Fibroblast of skin of right biceps (primary cell): ENCODE measurements at regions not wholly inside any gene's neighbourhood (a gene's known extent, or its start where the extent isn't known, plus 50 kb on each side); places are given as distances from the start of the nearest gene placed in this dataset.
"Not testable (repeated sequence)": the region's sequence is repeated elsewhere in the genome, so short reads cannot be mapped to it uniquely, and the experiment has no call there.

Source experiments
- DNase-seq: peaks from one replicate; pipeline ENCODE4 v3.0.0-alpha.2; 2013

DNA sequence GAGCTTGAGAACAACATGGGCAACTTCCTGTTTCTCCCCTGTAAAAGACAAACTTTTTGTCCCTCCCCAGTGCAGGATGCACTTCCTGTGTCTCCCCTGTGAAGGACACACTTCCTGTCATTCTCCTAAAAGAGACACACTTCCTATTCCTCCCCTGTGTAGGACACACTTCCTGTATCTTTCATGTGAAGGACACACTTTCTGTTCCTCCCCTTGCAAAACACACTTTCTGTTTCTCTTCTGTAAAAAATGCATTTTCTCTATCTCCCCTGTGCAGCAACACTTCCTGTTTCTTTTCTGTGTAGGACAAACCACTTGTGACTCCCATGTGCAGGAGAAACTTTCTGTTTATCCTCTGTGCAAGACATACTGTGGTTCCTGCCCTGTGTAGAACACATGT lies 488.6 kb upstream of the USP9Y start:
- no peak for DNase-seq

DNA sequence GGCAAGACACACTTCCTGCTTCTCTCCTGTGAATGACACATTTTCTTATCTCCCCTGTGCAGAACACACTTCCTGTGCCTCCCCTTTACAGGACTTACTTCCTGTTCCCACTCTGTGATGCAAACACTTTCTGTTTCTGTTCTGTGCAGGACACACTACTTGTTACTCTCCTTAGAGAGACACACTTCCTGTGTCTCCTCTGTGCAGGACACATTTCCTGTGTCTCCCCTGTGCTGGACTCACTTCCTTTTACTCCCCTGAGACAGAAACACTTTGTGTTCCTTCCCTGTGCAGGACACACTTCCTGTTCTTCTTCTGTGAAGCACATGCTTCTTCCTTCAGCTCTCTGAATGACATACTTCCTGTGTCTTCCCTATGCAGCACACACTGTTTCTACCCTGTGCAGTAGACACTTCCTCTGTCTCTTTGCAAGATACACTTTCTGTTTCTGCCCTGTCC lies 485.4 kb upstream of the USP9Y start:
- no peak for DNase-seq

DNA sequence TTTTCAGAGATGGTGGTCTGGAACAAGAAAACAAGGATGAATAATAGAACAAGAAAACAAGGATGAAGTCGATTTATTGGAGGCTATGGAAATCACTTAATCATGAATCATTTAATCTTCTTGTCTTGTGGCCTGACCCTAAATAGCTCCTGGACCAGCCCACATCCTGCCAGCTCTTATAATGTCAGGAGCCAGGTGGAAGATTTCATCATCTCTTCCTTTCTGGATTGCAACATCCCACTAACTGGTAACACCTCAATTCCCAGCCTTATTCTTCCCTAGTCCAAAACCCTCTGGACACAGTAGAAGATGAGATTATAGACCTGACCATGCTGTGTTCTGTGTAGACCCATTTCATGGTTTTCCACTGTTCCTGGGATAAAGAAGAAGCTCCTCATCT lies 470.1 kb upstream of the USP9Y start:
- DNase-seq: no peak

DNA sequence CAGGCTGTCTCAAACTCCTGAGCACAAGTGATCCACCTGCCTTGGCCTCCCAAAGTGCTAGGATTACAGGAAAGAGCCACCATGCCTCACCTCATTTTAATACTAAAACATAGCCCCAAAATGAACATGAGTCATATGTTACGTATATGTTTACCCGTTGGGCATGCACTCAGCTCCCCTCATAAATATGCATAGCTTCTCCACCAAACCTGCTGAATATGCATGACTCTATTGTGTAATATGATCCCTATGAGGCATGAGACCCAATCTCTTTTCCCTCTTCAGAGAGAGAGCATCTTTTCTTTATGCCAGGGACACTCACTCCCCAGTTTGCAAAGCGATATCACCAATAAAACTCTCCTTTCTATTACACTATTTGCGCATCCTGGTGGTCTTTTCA lies 464.6 kb upstream of the USP9Y start:
- no peak for DNase-seq

DNA sequence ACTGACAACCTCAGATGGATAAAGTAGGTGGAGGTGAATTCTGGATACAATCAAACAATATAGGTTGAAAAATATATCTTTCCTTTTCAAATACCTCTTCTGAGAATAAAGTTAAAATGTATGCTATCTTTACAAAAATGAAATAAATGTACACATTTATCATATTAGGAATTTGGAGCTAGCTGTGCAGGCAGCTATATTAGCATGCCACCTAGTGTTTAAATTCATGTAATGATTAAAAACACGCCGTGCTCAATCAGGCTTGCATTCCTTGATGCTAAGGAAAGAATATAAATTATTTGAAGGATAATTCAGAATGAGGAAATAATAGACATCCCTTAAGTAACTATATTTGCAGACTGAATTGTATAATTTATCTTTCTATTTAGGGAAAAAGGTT lies 460.7 kb upstream of the USP9Y start:
- DNase-seq: not testable (repeated sequence)

DNA sequence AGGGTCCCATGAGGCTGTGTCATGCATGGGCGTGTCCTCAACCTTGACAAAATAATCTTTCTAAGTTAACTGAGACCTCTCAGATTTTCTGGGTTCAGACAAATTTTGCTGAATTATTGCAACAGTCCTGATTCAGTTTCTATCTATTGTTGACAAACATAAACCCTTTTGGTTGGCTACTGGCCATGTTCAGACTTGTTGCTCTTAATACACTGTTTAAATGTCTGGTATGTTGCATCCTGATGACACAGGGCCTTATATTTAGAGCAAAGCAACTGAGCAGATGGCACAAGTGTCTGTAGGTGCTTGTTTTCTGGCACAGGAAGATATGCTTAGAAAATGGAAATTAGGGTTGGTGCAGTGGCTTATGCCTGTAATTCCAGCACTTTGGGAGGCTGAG lies 456.9 kb upstream of the USP9Y start:
- no peak for DNase-seq

DNA sequence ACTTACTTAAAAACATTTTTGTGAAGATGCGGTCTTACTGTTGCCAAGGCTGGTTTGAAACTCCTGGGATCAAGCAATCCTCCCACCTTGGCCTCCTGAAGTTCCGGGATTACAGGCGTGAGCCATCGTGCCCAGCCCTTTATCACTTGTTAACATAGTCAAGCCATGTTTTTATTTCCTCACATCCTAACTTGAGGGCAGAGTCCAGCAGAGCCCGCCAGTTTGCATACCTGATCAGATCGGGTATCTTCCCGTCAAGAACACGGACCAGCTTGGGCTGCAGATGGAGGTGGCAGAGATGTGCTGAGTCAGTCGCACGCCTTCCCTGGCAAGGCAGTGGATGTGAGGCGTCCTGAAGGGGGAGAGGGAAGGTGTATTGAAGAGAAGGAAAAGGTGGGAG lies 447.3 kb upstream of the USP9Y start:
- DNase-seq: no peak

DNA sequence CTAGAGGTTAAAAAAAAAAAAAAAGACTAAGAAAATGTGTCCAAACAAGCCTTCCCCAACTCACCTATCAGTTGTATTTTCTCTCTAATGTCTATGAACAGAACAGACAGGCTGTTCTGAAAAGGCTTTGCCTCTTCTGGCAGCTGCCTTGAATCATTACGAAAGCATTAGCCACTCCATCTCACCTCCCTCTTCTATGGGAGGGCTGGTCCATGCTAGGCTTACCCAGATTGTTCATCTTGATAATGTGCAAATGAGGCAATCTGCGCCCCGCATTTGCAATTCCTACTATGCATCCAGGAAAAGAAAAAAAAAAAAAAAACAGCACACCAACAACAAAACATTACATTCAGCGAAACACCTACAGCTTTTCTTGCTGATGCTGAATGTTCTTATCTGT lies 429.9 kb upstream of the USP9Y start:
- no peak for DNase-seq

DNA sequence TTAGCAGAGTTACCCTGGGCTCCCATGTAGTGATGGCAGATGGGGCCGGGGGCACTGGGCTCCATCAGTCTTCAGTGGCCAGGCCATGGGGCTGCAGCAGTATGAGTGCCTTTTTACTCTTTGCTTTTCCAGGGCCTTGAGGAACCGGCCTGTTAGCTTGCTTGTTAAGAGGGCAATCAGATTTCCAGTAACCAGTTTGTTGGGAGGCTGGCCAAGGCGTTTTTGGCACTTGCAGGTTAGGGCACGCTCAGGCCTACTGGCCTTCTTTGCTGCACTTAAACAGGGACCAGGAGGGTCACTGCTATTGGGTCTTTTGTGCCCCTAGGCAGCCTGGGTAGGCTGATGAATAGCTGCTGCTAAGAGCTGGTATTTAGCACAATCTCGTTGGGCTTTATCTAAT lies 415.4 kb upstream of the USP9Y start:
- DNase-seq: no peak

DNA sequence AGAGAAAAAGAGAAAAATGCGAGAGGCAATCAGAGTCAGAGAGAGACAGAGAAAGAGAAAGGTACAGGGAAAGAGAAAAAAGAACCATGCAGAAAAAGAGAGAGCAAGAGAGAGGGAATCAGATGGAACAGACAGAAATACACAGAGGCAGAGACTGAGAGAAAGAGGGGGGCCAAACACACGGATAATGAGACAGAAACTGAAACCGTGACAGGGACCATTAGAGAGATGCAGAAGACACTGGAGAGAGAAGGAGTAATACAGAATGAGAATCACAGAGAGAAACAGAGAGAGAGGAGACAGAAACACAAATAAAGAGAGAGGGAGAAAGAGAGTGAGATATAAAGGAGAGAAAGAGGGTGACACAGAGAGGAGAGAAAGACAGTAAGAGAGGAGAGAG lies 412.1 kb upstream of the USP9Y start:
- DNase-seq: no peak

DNA sequence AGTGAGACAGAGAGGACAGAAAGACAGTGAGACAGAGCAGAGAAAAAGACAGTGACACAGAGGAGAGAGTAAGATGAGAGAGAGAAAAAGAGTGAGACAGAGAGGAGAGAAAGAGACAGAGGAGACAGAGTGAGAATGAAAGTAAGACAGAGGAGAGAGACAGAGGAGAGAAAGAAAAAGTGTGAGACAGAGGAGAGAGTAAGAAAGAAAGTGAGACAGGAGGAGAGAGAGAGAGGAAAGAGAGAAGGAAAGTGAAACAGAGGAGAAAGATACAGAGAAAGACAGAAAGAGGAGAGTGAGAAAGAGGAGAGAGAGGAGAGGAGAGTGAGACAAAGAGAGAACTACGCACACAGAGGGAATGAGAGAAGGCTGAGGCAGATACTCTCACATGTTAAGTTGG lies 411.6 kb upstream of the USP9Y start:
- no peak for DNase-seq

DNA sequence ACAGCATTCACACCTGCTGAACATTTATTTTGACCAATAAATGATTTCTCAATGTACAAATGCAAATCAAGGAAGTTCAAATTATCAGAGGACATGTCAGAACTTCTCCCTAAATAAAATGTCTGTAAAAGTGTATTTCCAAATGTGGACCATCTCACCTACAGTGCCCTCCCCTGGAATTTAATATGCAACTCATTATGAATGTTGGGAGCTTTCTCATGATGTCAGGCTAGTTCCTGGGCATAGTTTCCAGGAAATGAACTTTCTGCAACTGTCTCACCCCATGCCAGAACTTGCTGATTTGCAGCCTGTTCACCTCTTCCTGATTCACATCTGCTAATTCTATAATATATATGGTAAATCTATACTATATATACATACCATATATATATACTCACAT lies 408.5 kb upstream of the USP9Y start:
- no peak for DNase-seq

DNA sequence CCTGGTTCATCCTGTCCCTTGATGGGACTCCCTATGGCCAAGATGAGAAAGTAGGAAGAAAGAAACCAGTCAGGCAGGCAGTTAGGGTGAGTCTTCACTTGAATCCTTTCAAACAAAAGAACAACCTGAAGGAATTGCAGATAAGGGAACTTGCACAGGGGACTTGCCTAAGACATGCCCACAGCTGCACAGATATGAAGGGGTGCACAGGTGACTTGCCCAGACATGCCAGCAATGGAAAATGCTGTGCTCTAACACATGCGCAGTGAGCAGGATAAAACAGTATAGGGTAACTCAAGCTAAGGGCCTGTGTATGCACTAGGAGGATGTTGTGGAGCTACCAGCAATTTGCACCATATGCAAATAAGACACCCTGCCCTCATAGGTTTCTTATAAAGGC lies 404.6 kb upstream of the USP9Y start:
- DNase-seq: no peak

DNA sequence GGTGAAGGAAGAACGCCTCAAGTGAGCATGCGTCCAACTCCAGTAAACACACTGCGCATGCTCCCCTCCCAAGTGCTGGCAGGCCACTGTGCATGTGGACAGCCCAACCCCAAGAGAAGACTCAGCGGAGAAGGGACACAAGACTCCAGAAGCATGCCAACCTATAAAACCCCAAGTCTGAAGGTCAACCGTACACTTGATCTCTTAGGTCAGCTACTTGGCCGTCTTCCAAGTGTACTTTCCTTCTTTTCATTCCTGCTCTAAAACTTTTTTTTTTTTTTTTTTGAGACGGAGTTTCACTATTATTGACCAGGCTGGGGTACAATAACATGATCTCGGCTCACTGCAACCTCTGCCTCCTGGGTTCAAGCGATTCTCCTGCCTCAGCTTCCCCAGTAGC lies 401.2 kb upstream of the USP9Y start:
- not testable (repeated sequence) for DNase-seq

DNA sequence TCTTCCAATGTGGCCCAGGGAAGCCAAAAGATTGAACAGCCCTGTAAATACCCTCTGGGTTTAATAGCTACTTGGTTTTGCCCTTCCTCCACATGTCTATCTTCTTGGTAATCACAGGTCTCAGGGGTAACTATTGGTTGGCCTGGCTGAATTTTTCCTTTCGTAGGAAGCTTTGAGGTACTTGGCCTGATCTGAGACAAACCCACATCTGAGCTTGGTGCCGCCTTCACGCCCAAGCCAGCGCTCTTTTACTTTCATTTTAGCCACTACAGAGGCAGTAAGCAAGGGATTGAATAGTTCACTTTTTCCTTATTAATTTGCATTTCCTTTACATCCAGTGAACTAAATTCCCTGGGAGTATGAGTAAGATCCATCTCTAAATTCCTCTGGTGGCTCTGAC lies 397.6 kb upstream of the USP9Y start:
- no peak for DNase-seq

DNA sequence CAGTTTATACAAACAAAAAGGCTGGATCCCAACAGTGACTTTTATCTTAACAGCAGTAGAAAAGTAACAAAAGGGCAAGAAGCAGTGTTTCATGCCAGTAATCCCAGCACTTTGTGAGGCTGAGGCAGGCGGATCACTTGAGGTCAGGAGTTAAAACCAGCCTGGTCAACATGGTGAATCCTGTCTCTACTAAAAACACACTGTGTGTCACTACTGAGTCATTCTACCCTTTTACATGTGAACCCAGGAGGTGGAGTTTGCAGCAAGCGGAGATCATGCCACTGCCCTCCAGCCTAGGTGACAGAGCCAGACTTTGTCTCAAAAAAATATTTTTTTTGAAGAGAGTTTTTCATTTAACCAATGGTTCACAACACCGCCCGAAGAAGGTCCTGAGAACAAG lies 395.6 kb upstream of the USP9Y start:
- no peak for DNase-seq

DNA sequence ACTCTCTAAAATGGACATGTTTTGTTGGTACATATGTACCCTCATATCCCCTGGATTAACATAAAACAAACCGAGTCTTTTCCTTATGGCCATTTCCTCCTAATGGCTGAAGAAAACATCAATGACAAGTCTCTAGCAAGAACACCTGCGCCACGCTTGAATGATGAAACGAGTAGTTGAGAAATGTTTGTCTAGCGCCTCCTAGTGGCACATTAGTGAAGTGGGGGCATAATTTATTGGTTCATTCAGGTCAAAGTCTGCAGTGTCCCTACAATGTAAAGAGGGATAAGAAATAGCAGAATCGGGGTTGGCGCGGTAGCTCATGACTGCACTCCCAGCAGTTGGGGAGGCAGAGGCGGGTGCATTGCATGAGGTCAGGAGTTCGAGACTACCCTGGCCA lies 391.8 kb upstream of the USP9Y start:
- no peak for DNase-seq

DNA sequence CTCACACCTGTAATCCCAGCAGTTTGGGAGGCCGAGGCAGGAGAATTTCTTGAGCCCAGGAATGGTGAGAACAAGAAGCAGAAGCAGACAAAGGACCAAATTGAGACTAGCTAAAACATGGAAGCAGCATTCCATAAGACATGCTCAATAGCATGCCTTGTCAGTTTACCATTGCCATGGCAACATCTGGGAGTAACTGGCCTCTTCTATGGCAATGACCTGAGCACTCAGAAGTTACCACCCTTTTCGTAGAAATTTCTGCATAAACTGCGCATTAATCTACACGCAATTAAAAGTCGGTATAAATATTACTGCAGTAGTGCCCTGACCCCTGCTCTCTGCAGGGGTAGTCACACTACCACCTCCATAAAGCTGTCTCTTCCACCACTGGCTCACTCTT lies 390.2 kb upstream of the USP9Y start:
- DNase-seq: no peak

DNA sequence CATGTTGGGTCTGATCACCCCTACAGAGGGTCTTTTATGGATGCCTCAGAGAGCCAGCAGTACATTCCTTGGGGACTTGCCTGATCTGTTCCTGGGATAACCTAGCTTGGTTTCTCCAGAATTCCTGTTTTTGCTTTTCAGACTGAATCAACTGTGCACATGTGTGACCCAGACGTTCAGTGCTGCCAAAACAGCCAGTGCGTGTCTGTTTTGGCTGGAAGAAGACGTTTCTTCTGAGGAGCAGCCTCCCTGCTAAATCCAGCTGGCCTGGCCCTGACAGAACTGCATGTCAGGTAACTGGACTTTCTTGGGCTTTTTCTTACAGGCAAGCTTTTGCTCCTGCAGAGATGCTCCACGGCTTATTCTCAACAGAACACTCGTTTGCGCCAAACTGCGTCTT lies 373.3 kb upstream of the USP9Y start:
- no peak for DNase-seq

DNA sequence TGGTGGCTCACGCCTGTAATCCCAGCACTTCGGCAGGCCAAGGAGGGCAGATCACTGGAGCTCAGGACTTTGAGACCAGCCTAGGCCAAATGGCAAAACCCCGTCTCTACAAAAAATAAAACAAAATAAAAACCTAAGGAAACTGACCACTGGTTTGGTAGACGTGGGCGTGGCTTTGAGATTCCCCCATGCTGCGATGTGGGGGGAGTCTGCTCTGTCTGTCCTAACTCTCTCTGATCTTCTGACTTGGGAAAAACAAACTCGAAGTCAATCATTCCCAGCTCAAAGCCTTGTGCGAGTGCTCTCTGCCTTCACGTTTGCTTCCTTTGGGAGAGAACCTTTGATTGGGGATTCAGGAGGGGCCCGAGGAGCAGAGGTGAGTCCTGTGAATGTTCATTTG lies 369.1 kb upstream of the USP9Y start:
- not testable (repeated sequence) for DNase-seq

DNA sequence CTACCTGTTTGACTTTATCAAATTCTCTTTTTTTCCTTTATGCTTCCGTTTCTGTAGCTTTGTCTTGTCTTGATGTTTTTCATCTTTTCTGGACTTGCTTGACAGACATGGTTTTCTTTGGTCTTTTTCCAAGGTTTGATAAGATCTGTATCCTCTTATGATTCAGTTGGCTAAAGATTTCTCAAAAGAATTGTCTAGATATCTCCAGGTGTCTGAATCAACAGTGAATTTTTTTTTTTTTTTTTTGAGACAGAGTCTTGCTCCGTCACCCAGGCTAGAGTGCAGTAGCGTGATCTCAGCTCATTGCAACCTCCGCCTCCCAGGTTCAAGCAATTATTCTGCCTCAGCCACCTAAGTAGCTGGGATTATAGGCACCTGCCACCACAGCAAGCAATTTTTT lies 357.8 kb upstream of the USP9Y start:
- no peak for DNase-seq

DNA sequence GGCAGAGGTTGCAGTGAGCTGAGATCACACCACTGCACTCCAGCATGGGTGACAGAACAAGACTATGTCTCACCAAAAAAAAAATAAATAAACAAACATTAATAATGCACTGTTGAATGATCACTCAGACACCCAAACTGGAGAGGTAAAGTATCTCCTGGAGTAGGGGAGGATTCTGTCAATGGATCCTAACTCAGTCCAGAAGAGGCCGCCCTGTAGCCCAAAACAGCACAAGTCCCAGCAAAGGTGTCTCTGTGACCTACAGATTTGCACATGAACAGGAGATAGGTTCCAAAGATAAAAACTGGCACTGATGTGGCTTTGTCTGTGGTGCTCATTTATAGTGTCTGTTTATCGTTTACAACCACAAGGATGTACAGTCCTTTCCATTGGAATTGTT lies 352.9 kb upstream of the USP9Y start:
- no peak for DNase-seq

DNA sequence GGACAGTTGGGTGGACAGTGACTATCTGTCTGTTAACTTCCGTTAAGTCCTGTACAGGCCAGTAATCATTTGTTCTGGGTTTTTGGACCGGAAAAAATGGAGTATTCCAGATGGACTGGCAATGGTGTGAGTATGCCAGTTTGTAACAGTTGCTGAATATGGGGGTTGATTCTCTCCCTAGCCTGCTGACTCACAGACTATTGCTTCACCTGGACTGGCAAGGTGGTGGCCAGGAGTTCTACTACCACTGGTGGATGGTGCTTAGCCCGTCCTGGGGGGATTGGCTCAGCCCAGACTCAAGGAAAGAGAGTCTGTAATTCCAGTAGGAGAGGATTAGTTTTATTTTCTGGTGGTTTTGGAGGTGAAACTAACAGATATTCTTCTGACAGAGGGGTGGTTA lies 343.8 kb upstream of the USP9Y start:
- DNase-seq: no peak

DNA sequence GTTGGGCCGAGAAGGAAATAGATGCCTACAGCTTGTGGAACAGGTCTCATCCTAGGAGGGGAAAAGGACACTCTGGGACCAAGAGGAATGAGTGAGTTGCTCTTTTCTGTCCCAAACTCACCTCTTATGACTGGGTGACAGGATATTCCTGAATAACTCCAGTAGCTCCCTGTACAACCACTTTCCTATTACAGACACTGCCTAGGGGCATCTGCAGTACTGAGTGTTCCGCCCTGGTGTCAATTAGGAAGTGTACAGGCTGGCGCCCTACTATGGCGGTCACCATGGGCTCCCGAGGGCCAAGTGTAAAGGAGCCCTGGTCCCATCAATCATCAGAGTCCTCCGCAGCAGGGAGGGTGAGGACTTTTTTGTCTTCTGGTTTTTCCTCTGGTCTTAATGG lies 343.4 kb upstream of the USP9Y start:
- no peak for DNase-seq

DNA sequence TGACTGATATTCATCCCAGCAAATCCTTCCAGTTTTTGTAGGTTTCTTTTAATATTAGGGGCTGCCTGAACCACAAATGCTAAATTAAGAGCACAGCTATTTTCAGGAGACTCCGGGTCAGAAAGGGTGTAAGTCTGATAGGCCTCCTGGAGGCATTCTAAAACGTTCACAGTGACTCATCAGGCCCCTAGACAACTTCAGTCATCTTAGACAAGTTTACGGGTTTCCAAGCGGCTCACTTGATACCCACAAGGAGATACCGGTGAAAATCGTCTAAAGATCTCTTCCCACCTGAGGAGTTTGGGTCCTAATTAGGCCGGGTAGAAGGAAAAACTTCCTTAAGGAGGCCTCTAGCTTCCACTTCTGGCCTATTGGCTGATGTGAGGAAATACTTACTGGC lies 342.7 kb upstream of the USP9Y start:
- no peak for DNase-seq

DNA sequence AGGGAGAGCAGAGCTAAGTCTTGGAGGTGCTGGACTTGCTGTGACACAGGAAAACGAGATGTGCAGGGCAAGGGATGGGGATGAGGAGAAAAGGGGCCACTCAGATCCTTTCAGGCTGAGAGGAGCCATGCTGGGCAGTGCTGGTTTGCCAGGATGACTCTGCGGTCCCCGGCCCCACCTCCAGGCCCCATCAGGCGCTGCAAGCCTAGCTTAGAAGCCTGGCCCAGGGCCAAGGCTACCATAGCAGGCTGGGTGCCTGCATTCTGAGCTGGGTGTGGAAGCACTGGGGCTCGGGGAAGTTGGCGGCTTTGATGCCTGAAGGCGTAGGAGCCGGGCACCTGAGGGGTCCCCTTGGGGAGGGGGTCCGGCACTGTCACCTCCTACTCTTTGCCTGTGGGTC lies 341.2 kb upstream of the USP9Y start:
- no peak for DNase-seq
